NT2/D1 (cell line): ENCODE measurements at regions not wholly inside any gene's neighbourhood (a gene's known extent, or its start where the extent isn't known, plus 50 kb on each side); places are given as distances from the start of the nearest gene placed in this dataset.

ENCODE experiments used
- YY1 ChIP-seq: IDR thresholded peaks from 2 replicates; pipeline ENCODE4 v1.6.1; 2011; ENCODE audit not compliant: insufficient read length, insufficient read depth
- ZNF274 ChIP-seq: IDR thresholded peaks from 2 replicates; pipeline ENCODE4 v1.6.1; 2011; ENCODE audit warnings: mild to moderate bottlenecking, low read depth, low read length

- no peak for TF ChIP-seq YY1
- no peak for TF ChIP-seq ZNF274
These were observed 154.7 kb downstream of the BTBD3 start for GRCh38 chr20:12072221-12072953.
